ENCODE measurements at regions not wholly inside any gene's neighbourhood (a gene's known extent, or its start where the extent isn't known, plus 50 kb on each side); places are given as distances from the start of the nearest gene placed in this dataset.

- no peak for FAIRE-seq
- intact Hi-C loops (cut with micrococcal nuclease; ENCODE audit: unreplicated experiment) (no loop called here), in situ Hi-C loops (cut with MboI) (no loop called here)
- H3K4me2 ChIP-seq (ENCODE audit: control insufficient read depth, insufficient read depth): no peak overlapping the region
- no peak for ATAC-seq
- DNase-seq (ENCODE audit: low read depth, low spot score): no peak
- no peak overlapping the region for H3K4me3 ChIP-seq
- no peaks in the 10 kb centered on the region; a peak in 1 of 4 replicates for H3K27me3 ChIP-seq (replicated peaks in 1 of 2; ENCODE audit: control insufficient read depth in 2 of 2, insufficient read depth in 2 of 2, low read length in 1 of 2)
- H3K36me3 ChIP-seq (ENCODE audit: control insufficient read depth in 2 of 2, insufficient read depth in 2 of 2, low read length in 1 of 2): no peaks in the 10 kb centered on the region
- no peaks in the 10 kb centered on the region for H3K79me2 ChIP-seq (ENCODE audit: control insufficient read depth, insufficient read depth, low read length)
- WGBS (ENCODE audit: insufficient coverage, insufficient replicate concordance, low lambda C conversion rate, missing lambda C conversion rate): 0% methylated on average over 4 of the region's 4 CpGs
- POLR2A ChIA-PET: no interaction called here
- no peaks in the 10 kb centered on the region for H4K20me1 ChIP-seq (ENCODE audit: control insufficient read depth, insufficient read depth)
- SMC1A ChIA-PET (ENCODE audit: uncharacterized antibody, unreplicated experiment): interaction anchor here (1.4 kb wide), 1 partner anchor 971 kb away, joined by 3 read pairs; no protein-coding TSS in a partner anchor
- H3K9me3 ChIP-seq (replicated peaks; ENCODE audit: control insufficient read depth, insufficient read depth, low read length): no peaks in the 10 kb centered on the region
- no peak overlapping the region for H2AFZ ChIP-seq (ENCODE audit: control insufficient read depth, low read depth, low read length)
- no peak overlapping the region for H3K27ac ChIP-seq (ENCODE audit: control insufficient read depth, insufficient read depth)
- H3K9ac ChIP-seq (ENCODE audit: control insufficient read depth, insufficient read depth, low read length): no peak overlapping the region
- CTCF ChIA-PET: interaction anchor here (0.5 to 3.5 kb wide), 2 partner anchors 12 to 986 kb away, joined by 3 to 19 read pairs; no protein-coding TSS in a partner anchor
- peaks cover 8% of the 10 kb centered on the region; the same call in 1 of the 2 replicates for H3K4me1 ChIP-seq (ENCODE audit: control insufficient read depth, insufficient read depth, low read length)
- BruUV-seq (replicated peaks): no TSS peak
- RAD21 ChIA-PET (ENCODE audit: unreplicated experiment): no interaction called here
- TF ChIP-seq ESRRA (IDR thresholded peaks at IDR 0.05; ENCODE audit: low read length): no peak
- no peak for TF ChIP-seq E4F1 (IDR thresholded peaks at IDR 0.05; ENCODE audit: borderline replicate concordance, partially characterized antibody)
- TF ChIP-seq, protein P1, sequence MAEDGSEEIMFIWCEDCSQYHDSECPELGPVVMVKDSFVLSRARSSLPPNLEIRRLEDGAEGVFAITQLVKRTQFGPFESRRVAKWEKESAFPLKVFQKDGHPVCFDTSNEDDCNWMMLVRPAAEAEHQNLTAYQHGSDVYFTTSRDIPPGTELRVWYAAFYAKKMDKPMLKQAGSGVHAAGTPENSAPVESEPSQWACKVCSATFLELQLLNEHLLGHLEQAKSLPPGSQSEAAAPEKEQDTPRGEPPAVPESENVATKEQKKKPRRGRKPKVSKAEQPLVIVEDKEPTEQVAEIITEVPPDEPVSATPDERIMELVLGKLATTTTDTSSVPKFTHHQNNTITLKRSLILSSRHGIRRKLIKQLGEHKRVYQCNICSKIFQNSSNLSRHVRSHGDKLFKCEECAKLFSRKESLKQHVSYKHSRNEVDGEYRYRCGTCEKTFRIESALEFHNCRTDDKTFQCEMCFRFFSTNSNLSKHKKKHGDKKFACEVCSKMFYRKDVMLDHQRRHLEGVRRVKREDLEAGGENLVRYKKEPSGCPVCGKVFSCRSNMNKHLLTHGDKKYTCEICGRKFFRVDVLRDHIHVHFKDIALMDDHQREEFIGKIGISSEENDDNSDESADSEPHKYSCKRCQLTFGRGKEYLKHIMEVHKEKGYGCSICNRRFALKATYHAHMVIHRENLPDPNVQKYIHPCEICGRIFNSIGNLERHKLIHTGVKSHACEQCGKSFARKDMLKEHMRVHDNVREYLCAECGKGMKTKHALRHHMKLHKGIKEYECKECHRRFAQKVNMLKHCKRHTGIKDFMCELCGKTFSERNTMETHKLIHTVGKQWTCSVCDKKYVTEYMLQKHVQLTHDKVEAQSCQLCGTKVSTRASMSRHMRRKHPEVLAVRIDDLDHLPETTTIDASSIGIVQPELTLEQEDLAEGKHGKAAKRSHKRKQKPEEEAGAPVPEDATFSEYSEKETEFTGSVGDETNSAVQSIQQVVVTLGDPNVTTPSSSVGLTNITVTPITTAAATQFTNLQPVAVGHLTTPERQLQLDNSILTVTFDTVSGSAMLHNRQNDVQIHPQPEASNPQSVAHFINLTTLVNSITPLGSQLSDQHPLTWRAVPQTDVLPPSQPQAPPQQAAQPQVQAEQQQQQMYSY (CRISPR knock-in tag; IDR thresholded peaks at IDR 0.05): no peak
- no peak for TF ChIP-seq TBL1XR1 (IDR thresholded peaks at IDR 0.05; ENCODE audit: low read depth, low read length)
- TF ChIP-seq, protein P2, sequence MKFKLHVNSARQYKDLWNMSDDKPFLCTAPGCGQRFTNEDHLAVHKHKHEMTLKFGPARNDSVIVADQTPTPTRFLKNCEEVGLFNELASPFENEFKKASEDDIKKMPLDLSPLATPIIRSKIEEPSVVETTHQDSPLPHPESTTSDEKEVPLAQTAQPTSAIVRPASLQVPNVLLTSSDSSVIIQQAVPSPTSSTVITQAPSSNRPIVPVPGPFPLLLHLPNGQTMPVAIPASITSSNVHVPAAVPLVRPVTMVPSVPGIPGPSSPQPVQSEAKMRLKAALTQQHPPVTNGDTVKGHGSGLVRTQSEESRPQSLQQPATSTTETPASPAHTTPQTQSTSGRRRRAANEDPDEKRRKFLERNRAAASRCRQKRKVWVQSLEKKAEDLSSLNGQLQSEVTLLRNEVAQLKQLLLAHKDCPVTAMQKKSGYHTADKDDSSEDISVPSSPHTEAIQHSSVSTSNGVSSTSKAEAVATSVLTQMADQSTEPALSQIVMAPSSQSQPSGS (IDR thresholded peaks at IDR 0.05; ENCODE audit: low read length): no peak
- TF ChIP-seq RELA (IDR thresholded peaks at IDR 0.05; ENCODE audit: borderline replicate concordance, partially characterized antibody): no peak
- TF ChIP-seq EGR1 (IDR thresholded peaks at IDR 0.05; ENCODE audit: borderline replicate concordance in 1 of 2, low read depth in 2 of 2, low read length in 2 of 2): no peak
- no peak for TF ChIP-seq CHD1 (IDR thresholded peaks at IDR 0.05; ENCODE audit: low read depth, low read length)
- no peak for TF ChIP-seq HDGF (IDR thresholded peaks at IDR 0.05)
- TF ChIP-seq NR2C2 (IDR thresholded peaks at IDR 0.05; ENCODE audit: borderline replicate concordance, control insufficient read depth, insufficient read length, low read depth): no peak
- no peak for TF ChIP-seq JUNB (IDR thresholded peaks at IDR 0.05)
- TF ChIP-seq, protein P3, sequence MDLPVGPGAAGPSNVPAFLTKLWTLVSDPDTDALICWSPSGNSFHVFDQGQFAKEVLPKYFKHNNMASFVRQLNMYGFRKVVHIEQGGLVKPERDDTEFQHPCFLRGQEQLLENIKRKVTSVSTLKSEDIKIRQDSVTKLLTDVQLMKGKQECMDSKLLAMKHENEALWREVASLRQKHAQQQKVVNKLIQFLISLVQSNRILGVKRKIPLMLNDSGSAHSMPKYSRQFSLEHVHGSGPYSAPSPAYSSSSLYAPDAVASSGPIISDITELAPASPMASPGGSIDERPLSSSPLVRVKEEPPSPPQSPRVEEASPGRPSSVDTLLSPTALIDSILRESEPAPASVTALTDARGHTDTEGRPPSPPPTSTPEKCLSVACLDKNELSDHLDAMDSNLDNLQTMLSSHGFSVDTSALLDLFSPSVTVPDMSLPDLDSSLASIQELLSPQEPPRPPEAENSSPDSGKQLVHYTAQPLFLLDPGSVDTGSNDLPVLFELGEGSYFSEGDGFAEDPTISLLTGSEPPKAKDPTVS (IDR thresholded peaks at IDR 0.05; ENCODE audit: low read depth, low read length): no peak
- no peak for TF ChIP-seq EED (IDR thresholded peaks at IDR 0.05; ENCODE audit: low read depth)
- no peak for TF ChIP-seq HDAC6 (IDR thresholded peaks at IDR 0.05; ENCODE audit: unreplicated experiment)
- no peak for TF ChIP-seq SUZ12 (IDR thresholded peaks at IDR 0.05; ENCODE audit: unreplicated experiment)
- no peak for TF ChIP-seq NFXL1 (IDR thresholded peaks at IDR 0.05; ENCODE audit: borderline replicate concordance)
Measured at GRCh38 chr14:100657780-100658179, 68.9 kb upstream of the DLK1 start.
